ENCODE measurements at regions not wholly inside any gene's neighbourhood (a gene's known extent, or its start where the extent isn't known, plus 50 kb on each side); places are given as distances from the start of the nearest gene placed in this dataset.

DNA sequence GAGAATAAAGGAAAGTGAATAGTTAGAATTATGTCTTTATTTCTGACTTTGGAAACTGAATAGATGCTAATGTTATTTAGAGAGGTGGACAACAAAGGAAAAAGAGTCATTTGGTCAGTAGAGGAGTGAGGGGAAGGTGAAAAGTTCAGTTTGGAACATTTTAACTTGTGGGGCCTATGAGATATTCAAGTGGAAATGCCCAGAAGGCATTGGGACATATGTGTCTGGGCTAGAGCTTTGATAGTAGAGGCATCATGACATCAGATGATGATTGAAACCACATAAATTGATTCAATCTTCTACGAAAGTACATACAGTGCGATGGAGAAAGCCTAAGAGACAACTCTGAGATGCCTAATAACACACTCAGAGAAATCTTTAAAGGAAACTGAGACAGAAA is 151.7 kb upstream of the COL11A1 start:
- TF ChIP-seq, protein P1, sequence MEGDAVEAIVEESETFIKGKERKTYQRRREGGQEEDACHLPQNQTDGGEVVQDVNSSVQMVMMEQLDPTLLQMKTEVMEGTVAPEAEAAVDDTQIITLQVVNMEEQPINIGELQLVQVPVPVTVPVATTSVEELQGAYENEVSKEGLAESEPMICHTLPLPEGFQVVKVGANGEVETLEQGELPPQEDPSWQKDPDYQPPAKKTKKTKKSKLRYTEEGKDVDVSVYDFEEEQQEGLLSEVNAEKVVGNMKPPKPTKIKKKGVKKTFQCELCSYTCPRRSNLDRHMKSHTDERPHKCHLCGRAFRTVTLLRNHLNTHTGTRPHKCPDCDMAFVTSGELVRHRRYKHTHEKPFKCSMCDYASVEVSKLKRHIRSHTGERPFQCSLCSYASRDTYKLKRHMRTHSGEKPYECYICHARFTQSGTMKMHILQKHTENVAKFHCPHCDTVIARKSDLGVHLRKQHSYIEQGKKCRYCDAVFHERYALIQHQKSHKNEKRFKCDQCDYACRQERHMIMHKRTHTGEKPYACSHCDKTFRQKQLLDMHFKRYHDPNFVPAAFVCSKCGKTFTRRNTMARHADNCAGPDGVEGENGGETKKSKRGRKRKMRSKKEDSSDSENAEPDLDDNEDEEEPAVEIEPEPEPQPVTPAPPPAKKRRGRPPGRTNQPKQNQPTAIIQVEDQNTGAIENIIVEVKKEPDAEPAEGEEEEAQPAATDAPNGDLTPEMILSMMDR (IDR thresholded peaks at IDR 0.05) = no peak
- TF ChIP-seq POLR2A (IDR thresholded peaks at IDR 0.05) = no peak

Data from uterus (tissue), 2 donors.